IMR-90 (cell line): ENCODE measurements at regions not wholly inside any gene's neighbourhood (a gene's known extent, or its start where the extent isn't known, plus 50 kb on each side); places are given as distances from the start of the nearest gene placed in this dataset.

Experiments
- ATAC-seq: fragments of 200-7000 bp; cut with Tn5 transposase; 2 replicates; pipeline ENCODE4 v1.9.1; 2020; ENCODE audit warnings: low read depth, mild to moderate bottlenecking, moderate library complexity
- BruUV-seq: library from RNA; stranded (reverse); fragments of 400-500 nt; replicated peaks from 2 replicates; lab custom pipeline; 2021; lab: Mats Ljungman, UMichigan
- CTCF ChIA-PET: fragments of 300-600 bp; formaldehyde crosslinking; extraction: SDS; loops from one replicate; lab custom pipeline; 2021; ENCODE audit warnings: antibody characterized with exemption; lab: Yijun Ruan, JAX
- POLR2A ChIA-PET: fragments of 300-600 bp; sonication (Branson Sonifier 250); formaldehyde crosslinking; loops from one replicate; lab custom pipeline; 2022; ENCODE audit warnings: antibody characterized with exemption; ENCODE audit not compliant: unreplicated experiment; lab: Charles Lee
- DNase-seq: peaks from one replicate; pipeline ENCODE4 v3.0.0; 2013
- H2AFZ ChIP-seq: replicated peaks from 2 replicates; pipeline ENCODE3; 2013; ENCODE audit warnings: low read length, mild to moderate bottlenecking; ENCODE audit not compliant: poor library complexity
- H2AK5ac ChIP-seq: 2 replicates; pipeline ENCODE4 v1.6.1; 2013; ENCODE audit warnings: low read depth, low read length, inconsistent platforms
- H2AK9ac ChIP-seq: replicated peaks from 2 replicates; pipeline ENCODE3; 2013; ENCODE audit warnings: mild to moderate bottlenecking, low read depth, low read length, moderate library complexity; ENCODE audit not compliant: poor library complexity
- H2BK120ac ChIP-seq: 2 replicates; pipeline ENCODE4 v1.6.1; 2013; ENCODE audit warnings: low read depth, low read length, inconsistent platforms
- H2BK15ac ChIP-seq: 3 replicates; pipeline ENCODE4 v1.6.1; 2013; ENCODE audit warnings: low read depth, low read length, inconsistent platforms
- H2BK20ac ChIP-seq: 2 replicates; pipeline ENCODE4 v1.6.1; 2013; ENCODE audit warnings: low read depth, mild to moderate bottlenecking, inconsistent platforms, low read length, moderate library complexity
- H2BK5ac ChIP-seq: 2 replicates; pipeline ENCODE4 v1.6.1; 2013; ENCODE audit warnings: mild to moderate bottlenecking, low read depth, low read length, inconsistent platforms; ENCODE audit not compliant: poor library complexity, severe bottlenecking
- H3K14ac ChIP-seq: replicated peaks from 2 replicates; pipeline ENCODE4 v1.6.1; 2013; ENCODE audit warnings: low read depth, low read length, inconsistent platforms
- H3K18ac ChIP-seq: 2 replicates; pipeline ENCODE4 v1.6.1; 2013; ENCODE audit warnings: low read depth, low read length, control low read depth
- H3K23ac ChIP-seq: 2 replicates; pipeline ENCODE4 v1.6.1; 2013; ENCODE audit warnings: low read depth, low read length, inconsistent platforms
- H3K27ac ChIP-seq: 2 replicates; pipeline ENCODE4 v1.5.1; 2013; ENCODE audit warnings: mild to moderate bottlenecking, control low read depth, low read length; ENCODE audit not compliant: insufficient read depth
- H3K27me3 ChIP-seq: 2 replicates; pipeline ENCODE4 v1.6.1; 2013; ENCODE audit warnings: low read length; ENCODE audit not compliant: control insufficient read depth, insufficient read depth
- H3K36me3 ChIP-seq: 2 replicates; pipeline ENCODE4 v1.6.1; 2013; ENCODE audit warnings: low read length, mixed read lengths; ENCODE audit not compliant: control insufficient read depth, insufficient read depth
- H3K4ac ChIP-seq: 2 replicates; pipeline ENCODE4 v1.6.1; 2013; ENCODE audit warnings: low read depth, low read length, inconsistent platforms
- H3K4me1 ChIP-seq: 2 replicates; pipeline ENCODE4 v1.6.1; 2013; ENCODE audit warnings: low read length, mixed read lengths; ENCODE audit not compliant: control insufficient read depth, insufficient read depth
- H3K4me2 ChIP-seq: 2 replicates; pipeline ENCODE4 v1.6.1; 2013; ENCODE audit warnings: low read depth, mild to moderate bottlenecking, control low read depth, low read length, moderate library complexity
- H3K4me3 ChIP-seq: 2 replicates; pipeline ENCODE4 v1.5.1; 2013; ENCODE audit warnings: low read depth, mild to moderate bottlenecking, control low read depth, low read length, moderate library complexity; ENCODE audit not compliant: insufficient read depth
- H3K56ac ChIP-seq: 2 replicates; pipeline ENCODE4 v1.6.1; 2013; ENCODE audit warnings: low read length, inconsistent platforms; ENCODE audit not compliant: insufficient read depth; ENCODE audit errors: extremely low read depth
- H3K79me1 ChIP-seq, 2 experiments: 2 replicates each; pipeline ENCODE4 v1.6.1; 2013; ENCODE audit warnings: low read length in 2 of 2, inconsistent platforms in 1 of 2, low read depth in 1 of 2
- H3K9ac ChIP-seq: 2 replicates; pipeline ENCODE4 v1.6.1; 2013; ENCODE audit warnings: low read depth, low read length, control low read depth
- H3K9me1 ChIP-seq: 2 replicates; pipeline ENCODE4 v1.6.1; 2013; ENCODE audit warnings: low read length, inconsistent platforms; ENCODE audit not compliant: insufficient read depth
- H3K9me3 ChIP-seq: 2 replicates; pipeline ENCODE4 v1.6.1; 2013; ENCODE audit warnings: low read length; ENCODE audit not compliant: control insufficient read depth, insufficient read depth
- H4K20me1 ChIP-seq: 2 replicates; pipeline ENCODE4 v1.6.1; 2013; ENCODE audit warnings: low read length, inconsistent platforms; ENCODE audit not compliant: insufficient read depth
- H4K5ac ChIP-seq: 2 replicates; pipeline ENCODE4 v1.6.1; 2013; ENCODE audit warnings: mild to moderate bottlenecking, low read depth, low read length, control low read depth
- H4K8ac ChIP-seq, 2 experiments: 2 replicates each; pipeline ENCODE4 v1.6.1; 2013; ENCODE audit warnings: low read depth in 2 of 2, low read length in 2 of 2, control low read depth in 1 of 2, inconsistent platforms in 1 of 2
- H4K91ac ChIP-seq: 2 replicates; pipeline ENCODE4 v1.6.1; 2013; ENCODE audit warnings: low read depth, low read length, inconsistent platforms; ENCODE audit not compliant: insufficient read depth
- CEBPB ChIP-seq: IDR thresholded peaks from 2 replicates; pipeline ENCODE4 v1.6.1; 2012; ENCODE audit warnings: low read depth, low read length, improper control_type of control experiment
- CHD1 ChIP-seq: IDR thresholded peaks from 2 replicates; pipeline ENCODE4 v1.6.1; 2012; ENCODE audit warnings: low read depth, low read length, improper control_type of control experiment
- FOS ChIP-seq: fragments of 150-350 bp; IDR thresholded peaks from 2 replicates; pipeline ENCODE4 v1.6.1; 2016; ENCODE audit warnings: low read depth, low read length
- MAFK ChIP-seq: IDR thresholded peaks from 2 replicates; pipeline ENCODE4 v1.6.1; 2012; ENCODE audit warnings: low read depth, low read length, improper control_type of control experiment
- MAZ ChIP-seq: IDR thresholded peaks from 2 replicates; pipeline ENCODE4 v1.6.1; 2012; ENCODE audit warnings: low read depth, mild to moderate bottlenecking, low read length, improper control_type of control experiment, moderate library complexity, borderline replicate concordance
- MXI1 ChIP-seq: IDR thresholded peaks from 2 replicates; pipeline ENCODE4 v1.6.1; 2012; ENCODE audit warnings: low read depth, mild to moderate bottlenecking, low read length, moderate library complexity, borderline replicate concordance
- NFE2L2 ChIP-seq: fragments of 150-350 bp; IDR thresholded peaks from 2 replicates; pipeline ENCODE4 v1.6.1; 2016; ENCODE audit warnings: low read depth, mild to moderate bottlenecking, low read length
- RAD21 ChIP-seq: IDR thresholded peaks from 2 replicates; pipeline ENCODE4 v1.6.1; 2012; ENCODE audit warnings: low read length, improper control_type of control experiment
- RCOR1 ChIP-seq: IDR thresholded peaks from 2 replicates; pipeline ENCODE4 v1.6.1; 2012; ENCODE audit warnings: mild to moderate bottlenecking, low read length, improper control_type of control experiment; ENCODE audit not compliant: insufficient replicate concordance
- RFX5 ChIP-seq: IDR thresholded peaks from 2 replicates; pipeline ENCODE4 v1.8.0; 2012; ENCODE audit warnings: low read depth, mild to moderate bottlenecking, low read length, moderate library complexity
- WGBS, 2 experiments: methylation state at CpG; one replicate each; pipeline versions ENCODE4 v1.1.5 to v1.1.7; 2013; ENCODE audit warnings: missing lambda C conversion rate in 2 of 2; ENCODE audit not compliant: insufficient read length in 1 of 2; ENCODE audit errors: extremely low coverage in 2 of 2; 5-methylcytosine and 5-hydroxymethylcytosine counted together
- dilution Hi-C: fragments of 300-500 bp; cut with HindIII; formaldehyde crosslinking; loops from one replicate; pipeline ENCODE4 v1.14.3; 2018; ENCODE audit warnings: low sequenced_read_pairs; ENCODE audit not compliant: unreplicated experiment
- in situ Hi-C: fragments of 300-500 bp; cut with MboI; formaldehyde crosslinking; loops from 3 replicates; pipeline ENCODE4 v1.14.3; 2019; ENCODE audit warnings: low sequenced_read_pairs, inconsistent platforms, mixed read lengths
- intact Hi-C: fragments of 100-400 bp; cut with micrococcal nuclease; formaldehyde crosslinking; loops from 2 replicates; pipeline ENCODE4 v1.10.0; 2022
- TF ChIP-seq, protein P1 (sequence below): fragments of 150-350 bp; IDR thresholded peaks from 2 replicates; pipeline ENCODE4 v1.6.1; 2017; ENCODE audit warnings: mild to moderate bottlenecking, antibody characterized with exemption, low read length, low read depth
- TF ChIP-seq, protein P2 (sequence below): fragments of 150-350 bp; IDR thresholded peaks from 2 replicates; pipeline ENCODE4 v1.6.1; 2016; ENCODE audit warnings: low read depth, mild to moderate bottlenecking, low read length, moderate library complexity, borderline replicate concordance

DNA sequence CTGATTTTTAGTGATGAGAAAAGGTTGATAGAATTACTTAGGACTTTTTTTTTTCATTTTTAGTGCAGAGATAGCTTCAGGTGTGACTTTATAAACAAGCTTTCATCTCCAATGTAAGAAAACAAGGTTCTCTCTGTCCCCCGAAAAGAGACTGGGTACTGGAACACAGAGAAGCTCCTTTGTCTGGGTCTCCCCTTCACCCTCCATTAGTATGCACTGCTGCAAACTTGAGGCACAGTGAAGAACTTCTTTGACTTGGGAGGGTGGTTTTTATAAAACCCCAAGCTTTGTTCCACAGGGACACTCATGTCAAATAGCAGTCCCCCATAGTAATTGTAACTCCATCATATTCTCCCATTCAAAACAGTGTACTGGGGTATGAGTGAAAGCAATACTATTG is 93.5 kb upstream of the SOX2 start:
- POLR2A ChIA-PET = no interaction called here
- ATAC-seq = no peak
- Histone ChIP-seq H2BK5ac (no peak overlapping the region), H3K4me3 (no peak overlapping the region), H3K27me3 (no peaks in the 10 kb centered on the region), H4K8ac (no peak overlapping the region), H3K9me1 (no peaks in the 10 kb centered on the region), H2BK15ac (no peak overlapping the region), H3K4me2 (no peak overlapping the region), H2AK9ac (no peak overlapping the region), H4K20me1 (no peaks in the 10 kb centered on the region), H3K18ac (no peak overlapping the region), H3K27ac (no peak overlapping the region), H4K5ac (no peak overlapping the region), H3K56ac (no peak overlapping the region), H2BK120ac (no peak overlapping the region), H3K79me1 (no peaks in the 10 kb centered on the region), H4K91ac (no peak overlapping the region), H3K9me3 (no peaks in the 10 kb centered on the region), H3K4me1 (no peaks in the 10 kb centered on the region), H3K14ac (no peak overlapping the region), H2AFZ (no peak overlapping the region), H3K9ac (no peak overlapping the region), H2AK5ac (no peak overlapping the region), H3K4ac (no peak overlapping the region), H3K23ac (no peak overlapping the region), H2BK20ac (no peak overlapping the region), H3K36me3 (no peaks in the 10 kb centered on the region)
- BruUV-seq = no TSS peak
- in situ Hi-C loops = no loop called here
- intact Hi-C loops = no loop called here
- no CpG with 5 or more reads among the region's 1 CpG for WGBS, 2 experiments
- dilution Hi-C loops = no loop called here
- no peak for DNase-seq
- no peak for TF ChIP-seq RAD21
- no peak for TF ChIP-seq MAFK
- TF ChIP-seq, protein P1, sequence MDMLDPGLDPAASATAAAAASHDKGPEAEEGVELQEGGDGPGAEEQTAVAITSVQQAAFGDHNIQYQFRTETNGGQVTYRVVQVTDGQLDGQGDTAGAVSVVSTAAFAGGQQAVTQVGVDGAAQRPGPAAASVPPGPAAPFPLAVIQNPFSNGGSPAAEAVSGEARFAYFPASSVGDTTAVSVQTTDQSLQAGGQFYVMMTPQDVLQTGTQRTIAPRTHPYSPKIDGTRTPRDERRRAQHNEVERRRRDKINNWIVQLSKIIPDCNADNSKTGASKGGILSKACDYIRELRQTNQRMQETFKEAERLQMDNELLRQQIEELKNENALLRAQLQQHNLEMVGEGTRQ = no peak
- no peak for TF ChIP-seq MAZ
- TF ChIP-seq MXI1 = no peak
- no peak for TF ChIP-seq NFE2L2
- TF ChIP-seq FOS = no peak
- TF ChIP-seq, protein P2, sequence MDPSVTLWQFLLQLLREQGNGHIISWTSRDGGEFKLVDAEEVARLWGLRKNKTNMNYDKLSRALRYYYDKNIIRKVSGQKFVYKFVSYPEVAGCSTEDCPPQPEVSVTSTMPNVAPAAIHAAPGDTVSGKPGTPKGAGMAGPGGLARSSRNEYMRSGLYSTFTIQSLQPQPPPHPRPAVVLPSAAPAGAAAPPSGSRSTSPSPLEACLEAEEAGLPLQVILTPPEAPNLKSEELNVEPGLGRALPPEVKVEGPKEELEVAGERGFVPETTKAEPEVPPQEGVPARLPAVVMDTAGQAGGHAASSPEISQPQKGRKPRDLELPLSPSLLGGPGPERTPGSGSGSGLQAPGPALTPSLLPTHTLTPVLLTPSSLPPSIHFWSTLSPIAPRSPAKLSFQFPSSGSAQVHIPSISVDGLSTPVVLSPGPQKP = no peak
- no peak for TF ChIP-seq RCOR1
- no peak for TF ChIP-seq CEBPB
- no peak for TF ChIP-seq CHD1
- TF ChIP-seq RFX5 = no peak
- CTCF ChIA-PET = interaction anchor here (0.6 kb wide), 1 partner anchor 1392 kb away, joined by 3 read pairs; no protein-coding TSS in a partner anchor
